HEK293 (cell line): ENCODE measurements at regions not wholly inside any gene's neighbourhood (a gene's known extent, or its start where the extent isn't known, plus 50 kb on each side); places are given as distances from the start of the nearest gene placed in this dataset.

Experiments
- CTCF ChIA-PET: fragments of 350-600 bp; formaldehyde crosslinking; extraction: SDS; loops from one replicate; lab custom pipeline; 2021; ENCODE audit warnings: antibody characterized with exemption; lab: Yijun Ruan, JAX
- POLR2A ChIA-PET: fragments of 300-600 bp; formaldehyde crosslinking; extraction: SDS; loops from one replicate; lab custom pipeline; 2020; ENCODE audit warnings: antibody characterized with exemption, inconsistent platforms; lab: Yijun Ruan, JAX
- H3K27ac ChIP-seq: fragments of 200-500 bp; sonication (Bioruptor generic); 2 replicates; pipeline ENCODE4 v1.5.1; 2014; ENCODE audit warnings: low read depth, low read length, control low read depth, inconsistent platforms; ENCODE audit errors: extremely low read depth
- H3K36me3 ChIP-seq, 2 experiments: fragments of 200-500 bp in 1 of 2; sonication (Bioruptor generic) in 1 of 2; 1 replicate in 1 of 2; 2 replicates in 1 of 2; pipeline ENCODE4 v1.5.1; 2014 to 2017; ENCODE audit warnings: inconsistent platforms in 2 of 2, low read length in 2 of 2; ENCODE audit not compliant: control insufficient read depth in 2 of 2, insufficient read depth in 1 of 2
- H3K4me1 ChIP-seq: fragments of 200-500 bp; sonication (Bioruptor generic); 2 replicates; pipeline ENCODE4 v1.5.1; 2014; ENCODE audit warnings: mild to moderate bottlenecking, low read length, inconsistent platforms; ENCODE audit not compliant: control insufficient read depth, insufficient read depth
- H3K4me3 ChIP-seq: 2 replicates; pipeline ENCODE4 v1.5.1; 2011; ENCODE audit warnings: low read depth, mild to moderate bottlenecking, control low read depth, low read length, moderate library complexity
- H3K9me3 ChIP-seq: fragments of 200-500 bp; sonication (Bioruptor generic); 2 replicates; pipeline ENCODE4 v1.5.1; 2014; ENCODE audit warnings: low read depth, low read length, inconsistent platforms; ENCODE audit not compliant: control insufficient read depth, insufficient read depth
- ATF2 ChIP-seq: fragments of 450-650 bp; formaldehyde crosslinking; IDR thresholded peaks from 2 replicates; pipeline ENCODE4 v1.5.1; 2016; ENCODE audit warnings: missing biosample characterization, missing genetic modification characterization, low read depth
- FEZF1 ChIP-seq: fragments of 450-650 bp; formaldehyde crosslinking; IDR thresholded peaks from 2 replicates; pipeline ENCODE4 v1.5.1; 2016; ENCODE audit warnings: missing biosample characterization, missing genetic modification characterization
- PRDM1 ChIP-seq: fragments of 450-650 bp; formaldehyde crosslinking; IDR thresholded peaks from 2 replicates; pipeline ENCODE4; 2016; ENCODE audit warnings: missing biosample characterization, missing genetic modification characterization
- PRDM2 ChIP-seq: fragments of 450-650 bp; formaldehyde crosslinking; IDR thresholded peaks from 2 replicates; pipeline ENCODE4 v1.5.1; 2016; ENCODE audit warnings: missing biosample characterization, missing genetic modification characterization, borderline replicate concordance
- SALL2 ChIP-seq: fragments of 450-650 bp; formaldehyde crosslinking; IDR thresholded peaks from 2 replicates; pipeline ENCODE4 v1.5.0; 2017; ENCODE audit warnings: missing biosample characterization, mild to moderate bottlenecking, missing genetic modification characterization, borderline replicate concordance
- SP7 ChIP-seq: fragments of 450-650 bp; formaldehyde crosslinking; IDR thresholded peaks from 2 replicates; pipeline ENCODE4 v1.5.1; 2016; ENCODE audit warnings: missing biosample characterization, missing genetic modification characterization
- ZBTB10 ChIP-seq: fragments of 450-650 bp; formaldehyde crosslinking; IDR thresholded peaks from 2 replicates; pipeline ENCODE4 v1.5.1; 2016; ENCODE audit warnings: missing biosample characterization, missing genetic modification characterization
- ZBTB7A ChIP-seq: fragments of 450-650 bp; formaldehyde crosslinking; IDR thresholded peaks from 2 replicates; pipeline ENCODE4 v1.5.1; 2016; ENCODE audit warnings: low read depth, missing biosample characterization, missing genetic modification characterization
- ZNF121 ChIP-seq: fragments of 450-650 bp; formaldehyde crosslinking; IDR thresholded peaks from 2 replicates; pipeline ENCODE4 v1.5.1; 2016; ENCODE audit warnings: missing biosample characterization, missing genetic modification characterization
- ZNF146 ChIP-seq: fragments of 450-650 bp; formaldehyde crosslinking; IDR thresholded peaks from 2 replicates; pipeline ENCODE4 v1.5.1; 2016; ENCODE audit warnings: missing biosample characterization, missing genetic modification characterization
- ZNF169 ChIP-seq: fragments of 450-650 bp; formaldehyde crosslinking; IDR thresholded peaks from 2 replicates; pipeline ENCODE4 v1.5.1; 2016; ENCODE audit warnings: missing biosample characterization, missing genetic modification characterization
- ZNF175 ChIP-seq: fragments of 450-650 bp; formaldehyde crosslinking; IDR thresholded peaks from 2 replicates; pipeline ENCODE4 v1.5.1; 2016; ENCODE audit warnings: missing biosample characterization, missing genetic modification characterization
- ZNF2 ChIP-seq: fragments of 450-650 bp; formaldehyde crosslinking; IDR thresholded peaks from 2 replicates; pipeline ENCODE4 v1.5.1; 2016; ENCODE audit warnings: missing biosample characterization, missing genetic modification characterization
- ZNF24 ChIP-seq: fragments of 450-650 bp; formaldehyde crosslinking; IDR thresholded peaks from 2 replicates; pipeline ENCODE4 v1.5.1; 2016; ENCODE audit warnings: missing biosample characterization, missing genetic modification characterization
- ZNF324 ChIP-seq: fragments of 450-650 bp; formaldehyde crosslinking; IDR thresholded peaks from 2 replicates; pipeline ENCODE4 v1.5.1; 2016; ENCODE audit warnings: missing biosample characterization, missing genetic modification characterization
- ZNF335 ChIP-seq: fragments of 450-650 bp; formaldehyde crosslinking; conservative IDR thresholded peaks from 2 replicates; pipeline ENCODE4 v1.5.1; 2016; ENCODE audit warnings: missing biosample characterization, missing genetic modification characterization
- ZNF501 ChIP-seq: fragments of 450-650 bp; formaldehyde crosslinking; IDR thresholded peaks from 2 replicates; pipeline ENCODE4 v1.5.1; 2016; ENCODE audit warnings: missing biosample characterization, missing genetic modification characterization
- ZNF529 ChIP-seq: fragments of 450-650 bp; formaldehyde crosslinking; IDR thresholded peaks from 2 replicates; pipeline ENCODE4 v1.5.1; 2017; ENCODE audit warnings: missing genetic modification characterization, missing biosample characterization; ENCODE audit not compliant: insufficient replicate concordance
- ZNF548 ChIP-seq: fragments of 450-650 bp; formaldehyde crosslinking; IDR thresholded peaks from 2 replicates; pipeline ENCODE4 v1.5.1; 2016; ENCODE audit warnings: missing biosample characterization, missing genetic modification characterization
- ZNF639 ChIP-seq: fragments of 450-650 bp; formaldehyde crosslinking; IDR thresholded peaks from 2 replicates; pipeline ENCODE4 v1.5.1; 2016; ENCODE audit warnings: missing biosample characterization, missing genetic modification characterization
- ZNF677 ChIP-seq: fragments of 450-650 bp; IDR thresholded peaks from 2 replicates; pipeline ENCODE4 v1.5.0; 2018; ENCODE audit warnings: missing biosample characterization, mild to moderate bottlenecking, missing genetic modification characterization, moderate library complexity
- ZNF843 ChIP-seq: fragments of 450-650 bp; formaldehyde crosslinking; IDR thresholded peaks from 2 replicates; pipeline ENCODE4 v1.5.1; 2016; ENCODE audit warnings: missing biosample characterization, missing genetic modification characterization

- Histone ChIP-seq H3K4me3 (no peak overlapping the region), H3K36me3 (no peaks in the 10 kb centered on the region), H3K27ac (no peak overlapping the region), H3K9me3 (no peaks in the 10 kb centered on the region), H3K4me1 (no peaks in the 10 kb centered on the region)
- CTCF ChIA-PET: no interaction called here
- POLR2A ChIA-PET: no interaction called here
- TF ChIP-seq SP7 (tag by site-specific recombination) (no peak), ZNF2 (tag by site-specific recombination) (no peak)
- TF ChIP-seq, all 188 proteins: peak for 0
Observed at GRCh38 chr4:19128176-19128575, 1106.6 kb upstream of the LCORL start.

GRCh38 chr4:19126903-19127302 is 1105.3 kb upstream of the LCORL start:
- no peak overlapping the region for H3K27ac ChIP-seq
- ChIA-PET POLR2A (no interaction called here), CTCF (no interaction called here)
- H3K4me1 ChIP-seq: no peaks in the 10 kb centered on the region
- H3K36me3 ChIP-seq: no peaks in the 10 kb centered on the region
- no peaks in the 10 kb centered on the region for H3K9me3 ChIP-seq
- TF ChIP-seq ZNF501 (tag by site-specific recombination): no peak
- no peak for TF ChIP-seq ZNF146
- TF ChIP-seq ZNF335: no peak
- no peak for TF ChIP-seq ZNF639 (tag by site-specific recombination)
- no peak for TF ChIP-seq PRDM1 (tag by site-specific recombination)
- no peak for TF ChIP-seq ZNF121
- TF ChIP-seq ZNF324 (tag by site-specific recombination): no peak
- no peak for TF ChIP-seq FEZF1 (tag by site-specific recombination)
- no peak for TF ChIP-seq ZBTB7A
- no peak for TF ChIP-seq ZNF175 (tag by site-specific recombination)
- TF ChIP-seq ZBTB10 (tag by site-specific recombination): no peak
- no peak for TF ChIP-seq SALL2
- TF ChIP-seq ZNF529 (tag by site-specific recombination): no peak
- TF ChIP-seq ZNF169 (tag by site-specific recombination): no peak
- TF ChIP-seq ZNF677 (tag by site-specific recombination): no peak
- no peak for TF ChIP-seq ZNF24 (tag by site-specific recombination)
- TF ChIP-seq ZNF548 (tag by site-specific recombination): no peak
- TF ChIP-seq ZNF843 (tag by site-specific recombination): no peak
- TF ChIP-seq ATF2 (tag by site-specific recombination): no peak
- no peak for TF ChIP-seq PRDM2
- H3K4me3 ChIP-seq: no peak overlapping the region
